GM23248 (cell line): ENCODE measurements at regions not wholly inside any gene's neighbourhood (a gene's known extent, or its start where the extent isn't known, plus 50 kb on each side); places are given as distances from the start of the nearest gene placed in this dataset.

Experiments used
- DNase-seq: peaks from one replicate; pipeline ENCODE4 v3.0.0-alpha.2; 2015
- H2AFZ ChIP-seq: fragments of 200-600 bp; sonication (generic); 2 replicates; pipeline ENCODE4 v1.6.1; 2016; ENCODE audit warnings: antibody characterized with exemption
- H3F3A ChIP-seq: fragments of 200-600 bp; sonication (generic); 2 replicates; pipeline ENCODE4 v1.6.1; 2016; ENCODE audit warnings: mild to moderate bottlenecking, antibody characterized with exemption, mixed run types; ENCODE audit not compliant: insufficient read depth
- H3K27ac ChIP-seq: fragments of 200-600 bp; sonication (generic); 2 replicates; pipeline ENCODE4 v1.5.1; 2016; ENCODE audit warnings: mild to moderate bottlenecking
- H3K27me3 ChIP-seq: fragments of 200-600 bp; sonication (generic); replicated peaks from 2 replicates; pipeline ENCODE4 v1.6.1; 2016; ENCODE audit warnings: mild to moderate bottlenecking; ENCODE audit not compliant: insufficient read depth
- H3K36me3 ChIP-seq: fragments of 200-600 bp; sonication (generic); 2 replicates; pipeline ENCODE4 v1.6.1; 2016; ENCODE audit warnings: low read depth, mild to moderate bottlenecking
- H3K4me1 ChIP-seq: fragments of 200-600 bp; sonication (generic); 2 replicates; pipeline ENCODE4 v1.6.1; 2016; ENCODE audit warnings: mild to moderate bottlenecking; ENCODE audit not compliant: insufficient read depth
- H3K4me2 ChIP-seq: fragments of 200-600 bp; sonication (generic); one replicate; pipeline ENCODE4 v1.6.1; 2016; ENCODE audit warnings: mild to moderate bottlenecking; ENCODE audit not compliant: unreplicated experiment
- H3K4me3 ChIP-seq: fragments of 200-600 bp; sonication (generic); 2 replicates; pipeline ENCODE4 v1.5.1; 2016; ENCODE audit warnings: mild to moderate bottlenecking
- H3K79me2 ChIP-seq: fragments of 200-600 bp; sonication (generic); 2 replicates; pipeline ENCODE4 v1.6.1; 2016; ENCODE audit warnings: mild to moderate bottlenecking; ENCODE audit not compliant: insufficient read depth
- H3K9ac ChIP-seq: fragments of 200-600 bp; sonication (generic); 2 replicates; pipeline ENCODE4 v1.6.1; 2016; ENCODE audit warnings: mild to moderate bottlenecking
- H3K9me2 ChIP-seq: fragments of 200-600 bp; sonication (generic); 2 replicates; pipeline ENCODE4 v1.6.1; 2016; ENCODE audit warnings: mixed run types, mild to moderate bottlenecking, moderate library complexity; ENCODE audit not compliant: insufficient read depth
- H3K9me3 ChIP-seq: fragments of 200-600 bp; sonication (generic); one replicate; pipeline ENCODE4 v1.6.1; 2017; ENCODE audit warnings: low read depth
- H4K20me1 ChIP-seq: fragments of 200-600 bp; sonication (generic); 2 replicates; pipeline ENCODE4 v1.6.0; 2016; ENCODE audit not compliant: insufficient read depth
- EZH2 ChIP-seq: fragments of 200-600 bp; sonication (generic); IDR thresholded peaks from 2 replicates; pipeline ENCODE4 v1.6.1; 2018; ENCODE audit warnings: antibody characterized with exemption, mild to moderate bottlenecking; ENCODE audit not compliant: insufficient read depth, poor library complexity, severe bottlenecking
- EZH2phosphoT487 ChIP-seq: fragments of 200-600 bp; sonication (generic); IDR thresholded peaks from 2 replicates; pipeline ENCODE4 v1.6.1; 2018; ENCODE audit warnings: antibody characterized with exemption, moderate library complexity, mild to moderate bottlenecking, low read depth; ENCODE audit not compliant: insufficient read depth
- WGBS, 2 experiments: methylation state at CpG; one replicate each; pipeline ENCODE4 v1.1.6; 2015 to 2017; ENCODE audit warnings: low lambda C conversion rate in 2 of 2, low coverage in 1 of 2; ENCODE audit errors: missing lambda C conversion rate in 2 of 2; 5-methylcytosine and 5-hydroxymethylcytosine counted together
- in situ Hi-C: fragments of 300-500 bp; cut with MboI; formaldehyde crosslinking; loops from 2 replicates; pipeline ENCODE4 v1.15.0; 2020

DNA sequence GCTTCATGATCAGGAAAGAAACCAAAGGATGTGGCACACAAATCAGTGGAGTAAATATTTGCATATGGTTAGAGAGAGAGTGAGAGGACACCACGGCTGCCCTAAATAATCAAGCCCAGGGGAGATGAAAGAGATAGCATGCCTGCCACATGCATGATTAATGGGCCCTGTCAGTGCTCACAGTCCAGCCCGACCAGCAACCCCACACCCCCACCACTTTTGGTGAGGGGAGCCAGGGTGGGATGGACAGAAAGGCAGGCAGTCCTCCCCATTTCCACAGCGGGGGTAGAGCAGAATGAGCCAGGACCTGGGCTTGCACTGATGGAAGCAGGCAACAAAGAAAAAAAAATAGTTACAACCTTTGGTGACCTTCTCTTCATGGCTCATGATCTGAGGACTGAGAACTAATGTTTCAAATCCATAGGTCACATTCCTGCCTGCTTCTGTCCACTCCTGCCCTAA lies 545.0 kb downstream of the ETS1 start:
- Histone ChIP-seq H3K27ac (no peak overlapping the region), H3K9ac (no peak overlapping the region), H3K4me2 (no peak overlapping the region), H3K27me3 (no peaks in the 10 kb centered on the region), H4K20me1 (no peaks in the 10 kb centered on the region), H3K36me3 (no peaks in the 10 kb centered on the region), H3K9me2 (no peaks in the 10 kb centered on the region), H3K9me3 (no peaks in the 10 kb centered on the region), H3K79me2 (no peaks in the 10 kb centered on the region), H3K4me3 (no peak overlapping the region), H3K4me1 (peaks cover 44% of the 10 kb centered on the region), H3F3A (peaks cover 28% of the 10 kb centered on the region), H2AFZ (no peak overlapping the region)
- WGBS, 2 experiments: 42 to 56% methylated on average over 3 of the region's 3 CpGs
- in situ Hi-C loops: loop anchor here (25.0 kb wide), 3 partner anchors 120 to 595 kb away; no protein-coding TSS in a partner anchor
- no peak for TF ChIP-seq EZH2
- TF ChIP-seq EZH2phosphoT487: no peak
- no peak for DNase-seq

DNA sequence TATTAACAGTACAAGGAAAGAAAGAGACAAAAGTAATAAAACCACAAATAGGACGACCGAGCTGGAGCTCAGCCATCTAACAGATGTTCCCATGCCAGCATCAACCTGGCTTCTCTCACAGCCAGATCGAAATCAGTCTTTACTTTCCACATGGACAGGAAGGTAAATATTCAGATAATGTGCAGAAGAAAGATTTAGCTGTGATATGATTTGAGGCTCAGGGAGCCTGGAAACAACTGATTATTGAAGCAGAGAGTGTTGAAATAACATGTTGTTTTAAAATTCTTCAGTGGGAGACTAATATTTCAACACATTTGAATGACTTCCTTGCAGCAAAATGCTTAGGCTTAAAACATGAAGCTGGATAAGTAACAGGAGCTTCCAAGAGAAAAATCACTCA lies 546.8 kb downstream of the ETS1 start:
- TF ChIP-seq EZH2phosphoT487 (peak; percentile 97), EZH2 (no peak)
- WGBS, 2 experiments: 13 to 15% methylated on average over 3 of the region's 3 CpGs
- peaks cover 38% of the 10 kb centered on the region for H3K4me1 ChIP-seq
- H3K9ac ChIP-seq: no peak overlapping the region
- in situ Hi-C loops: loop anchor here (25.0 kb wide), 3 partner anchors 122 to 597 kb away; no protein-coding TSS in a partner anchor
- no peaks in the 10 kb centered on the region for H3K36me3 ChIP-seq
- H3K9me2 ChIP-seq: no peaks in the 10 kb centered on the region
- H3K27me3 ChIP-seq: no peaks in the 10 kb centered on the region
- peak overlapping the region; percentile 54 for H3K4me2 ChIP-seq
- peak overlapping the region; percentile 55 for H3K27ac ChIP-seq
- H3K4me3 ChIP-seq: peak overlapping the region; percentile 24
- no peaks in the 10 kb centered on the region for H3K79me2 ChIP-seq
- peak; percentile 73 for DNase-seq
- H4K20me1 ChIP-seq: no peaks in the 10 kb centered on the region
- no peaks in the 10 kb centered on the region for H3K9me3 ChIP-seq
- no peak overlapping the region for H2AFZ ChIP-seq
- peaks cover 25% of the 10 kb centered on the region for H3F3A ChIP-seq

DNA sequence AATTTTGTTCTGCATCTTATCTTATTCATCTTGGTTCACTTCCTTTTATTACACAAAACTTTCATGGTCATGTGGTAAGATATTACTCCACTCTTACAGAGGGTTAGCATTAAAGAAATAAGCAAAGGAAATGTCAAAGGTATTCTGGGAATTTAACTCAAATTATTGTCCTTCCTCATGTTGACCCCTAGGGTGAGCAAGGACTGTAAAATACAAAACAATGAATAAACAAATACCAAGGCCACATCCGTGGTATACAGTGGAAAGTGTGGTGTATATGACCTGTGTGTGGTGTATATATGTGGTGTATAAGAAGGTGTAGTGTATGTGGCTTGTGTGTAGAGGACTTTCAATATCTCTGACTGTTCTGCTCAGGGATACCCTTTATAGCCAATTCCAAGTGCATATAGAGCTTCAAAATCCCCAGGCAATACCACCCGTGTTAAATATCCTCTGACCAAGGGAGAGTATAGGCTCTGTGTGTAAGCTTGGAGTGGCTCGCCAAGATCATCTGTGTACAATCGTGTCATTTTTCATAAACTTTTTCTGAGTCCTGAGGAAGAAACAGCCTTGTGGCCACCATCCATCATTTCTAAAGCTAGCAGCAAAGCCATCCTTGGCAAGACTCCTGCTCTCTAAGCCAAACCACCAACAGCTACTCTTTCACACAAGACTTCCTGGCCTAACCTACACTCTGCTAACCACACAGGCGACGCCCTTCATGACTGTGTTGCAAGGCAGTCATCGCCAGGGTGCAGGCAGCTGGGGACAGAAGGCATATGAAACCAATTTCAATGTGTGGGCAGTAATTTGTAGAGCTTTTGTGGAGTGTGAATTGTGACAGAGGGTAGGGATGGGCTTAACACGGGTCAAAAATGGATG lies 548.0 kb downstream of the ETS1 start:
- WGBS, 2 experiments: 1 to 2% methylated on average over 8 of the region's 8 CpGs
- in situ Hi-C loops: loop anchor here (10.0 to 25.0 kb wide), 4 partner anchors 123 to 795 kb away; no protein-coding TSS in a partner anchor
- H2AFZ ChIP-seq: no peak overlapping the region

DNA sequence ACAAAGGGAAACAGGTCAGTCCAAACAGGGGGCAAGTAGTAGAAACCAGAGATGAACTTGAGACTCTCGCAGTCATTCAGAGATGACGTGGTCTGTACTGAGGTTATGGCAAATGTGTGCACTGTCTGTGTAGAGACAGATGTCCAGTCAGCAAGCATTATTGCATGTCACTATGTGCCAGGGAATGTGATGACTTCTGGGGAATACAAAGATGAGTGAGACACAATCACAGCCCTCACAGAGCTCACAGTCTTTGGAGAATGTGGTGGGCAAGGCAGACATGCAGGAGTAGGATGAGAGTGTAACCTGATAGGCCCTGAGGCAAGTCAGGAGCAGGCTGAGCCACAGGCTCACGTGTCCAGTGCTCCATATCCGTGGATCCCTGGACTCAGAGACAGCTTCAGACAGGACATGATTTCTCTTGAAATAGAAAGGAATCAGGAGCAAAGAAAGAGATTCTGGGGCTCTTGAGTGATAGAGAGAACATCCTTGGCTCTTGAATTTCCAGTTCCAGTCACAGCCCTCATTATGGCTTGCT lies 550.7 kb downstream of the ETS1 start:
- H3K27me3 ChIP-seq: no peaks in the 10 kb centered on the region
- H3K79me2 ChIP-seq: no peaks in the 10 kb centered on the region
- H3K9me2 ChIP-seq: no peaks in the 10 kb centered on the region
- no peak overlapping the region for H3K9ac ChIP-seq
- H3F3A ChIP-seq: peaks cover 25% of the 10 kb centered on the region
- H3K4me2 ChIP-seq: no peak overlapping the region
- no peak overlapping the region for H3K4me3 ChIP-seq
- peaks cover 29% of the 10 kb centered on the region for H3K4me1 ChIP-seq
- no peaks in the 10 kb centered on the region for H3K9me3 ChIP-seq
- no peak overlapping the region for H2AFZ ChIP-seq
- no peaks in the 10 kb centered on the region for H4K20me1 ChIP-seq
- 86 to 90% methylated on average over 4 of the region's 4 CpGs for WGBS, 2 experiments
- H3K27ac ChIP-seq: no peak overlapping the region
- TF ChIP-seq EZH2 (no peak), EZH2phosphoT487 (no peak)
- in situ Hi-C loops: loop anchor here (10.0 to 25.0 kb wide), 4 partner anchors 126 to 798 kb away; no protein-coding TSS in a partner anchor
- peak; percentile 26 for DNase-seq
- H3K36me3 ChIP-seq: no peaks in the 10 kb centered on the region

More for the DNA sequence above, 548.0 kb downstream of the ETS1 start:
- peaks cover 38% of the 10 kb centered on the region for H3K4me1 ChIP-seq
- peak overlapping the region; percentile 61 for H3K4me2 ChIP-seq
- peak overlapping the region; percentile 24; the same call in 1 of the 2 replicates for H3K4me3 ChIP-seq
- H3K27me3 ChIP-seq: no peaks in the 10 kb centered on the region
- TF ChIP-seq EZH2phosphoT487: peak; percentile 96
- no peak for TF ChIP-seq EZH2
- no peaks in the 10 kb centered on the region for H3K79me2 ChIP-seq
- no peaks in the 10 kb centered on the region for H4K20me1 ChIP-seq
- H3K36me3 ChIP-seq: no peaks in the 10 kb centered on the region
- H3K9ac ChIP-seq: no peak overlapping the region
- peaks cover 25% of the 10 kb centered on the region for H3F3A ChIP-seq
- peak overlapping the region; percentile 70 for H3K27ac ChIP-seq
- no peaks in the 10 kb centered on the region for H3K9me3 ChIP-seq
- H3K9me2 ChIP-seq: no peaks in the 10 kb centered on the region
- peak; percentile 98 for DNase-seq
